AG09309 (cell line): ENCODE measurements at regions not wholly inside any gene's neighbourhood (a gene's known extent, or its start where the extent isn't known, plus 50 kb on each side); places are given as distances from the start of the nearest gene placed in this dataset.

Experiments used
- DNase-seq: peaks from one replicate; pipeline ENCODE4 v3.0.0-alpha.2; 2010; ENCODE audit warnings: low read depth
- H3K4me3 ChIP-seq: 2 replicates; pipeline ENCODE4 v1.5.1; 2011; ENCODE audit warnings: mild to moderate bottlenecking, low read depth, low read length, moderate library complexity; ENCODE audit not compliant: control insufficient read depth
- CTCF ChIP-seq: IDR thresholded peaks from 2 replicates; pipeline ENCODE4 v1.5.1; 2011; ENCODE audit warnings: mild to moderate bottlenecking, low read depth, low read length, inconsistent platforms; ENCODE audit not compliant: insufficient read depth, control insufficient read depth; ENCODE audit errors: missing control alignments

- no peak overlapping the region for H3K4me3 ChIP-seq
- no peak for DNase-seq
- no peak for TF ChIP-seq CTCF
Measured at GRCh38 chr10:2790396-2791188, 276.8 kb upstream of the PFKP start.

GRCh38 chr10:2786251-2786650 lies 281.1 kb upstream of the PFKP start:
- no peak for DNase-seq
- TF ChIP-seq CTCF: no peak
- no peak overlapping the region for H3K4me3 ChIP-seq

- no peak for DNase-seq
- no peak for TF ChIP-seq CTCF
- no peak overlapping the region for H3K4me3 ChIP-seq
Measured at GRCh38 chr10:2784766-2785165, 282.6 kb upstream of the PFKP start.

- no peak for DNase-seq
- TF ChIP-seq CTCF: no peak
- no peak overlapping the region for H3K4me3 ChIP-seq
Measured at GRCh38 chr10:2782950-2783349, 284.4 kb upstream of the PFKP start.

GRCh38 chr10:2782265-2782664 lies 285.1 kb upstream of the PFKP start:
- TF ChIP-seq CTCF: no peak
- no peak for DNase-seq
- no peak overlapping the region for H3K4me3 ChIP-seq

GRCh38 chr10:2777666-2778355 lies 289.5 kb upstream of the PFKP start:
- DNase-seq: no peak
- TF ChIP-seq CTCF: no peak
- H3K4me3 ChIP-seq: no peak overlapping the region
